ENCODE measurements at regions not wholly inside any gene's neighbourhood (a gene's known extent, or its start where the extent isn't known, plus 50 kb on each side); places are given as distances from the start of the nearest gene placed in this dataset.

- TF ChIP-seq ZFX (IDR thresholded peaks at IDR 0.05; ENCODE audit: borderline replicate concordance) (no peak), CTCF (IDR thresholded peaks at IDR 0.05) (no peak)
- H3K27ac ChIP-seq, result no peak overlapping the region
Observed at GRCh38 chr4:43356786-43357185, 464.3 kb downstream of the GRXCR1 start.

- TF ChIP-seq CTCF (IDR thresholded peaks at IDR 0.05) (no peak), ZFX (IDR thresholded peaks at IDR 0.05; ENCODE audit: borderline replicate concordance) (no peak)
- H3K27ac ChIP-seq, result no peak overlapping the region
Observed at GRCh38 chr4:43357252-43357974, 464.9 kb downstream of the GRXCR1 start.

- no peak for TF ChIP-seq CTCF (IDR thresholded peaks at IDR 0.05)
- no peak for TF ChIP-seq ZFX (IDR thresholded peaks at IDR 0.05; ENCODE audit: borderline replicate concordance)
- no peak overlapping the region for H3K27ac ChIP-seq
Observed at GRCh38 chr4:43360296-43360695, 467.8 kb downstream of the GRXCR1 start.

- TF ChIP-seq CTCF (IDR thresholded peaks at IDR 0.05), result no peak
- TF ChIP-seq ZFX (IDR thresholded peaks at IDR 0.05; ENCODE audit: borderline replicate concordance), result no peak
- no peak overlapping the region for H3K27ac ChIP-seq
Observed at GRCh38 chr4:43362875-43363636, 470.5 kb downstream of the GRXCR1 start.

GRCh38 chr4:43369036-43369594, 476.6 kb downstream of the GRXCR1 start:
- TF ChIP-seq CTCF (IDR thresholded peaks at IDR 0.05), result no peak
- TF ChIP-seq ZFX (IDR thresholded peaks at IDR 0.05; ENCODE audit: borderline replicate concordance), result no peak
- H3K27ac ChIP-seq, result no peak overlapping the region

- no peak overlapping the region for H3K27ac ChIP-seq
- no peak for TF ChIP-seq ZFX (IDR thresholded peaks at IDR 0.05; ENCODE audit: borderline replicate concordance)
- TF ChIP-seq CTCF (IDR thresholded peaks at IDR 0.05), result no peak
Observed at GRCh38 chr4:43373201-43373600, 480.7 kb downstream of the GRXCR1 start.

Data from 22Rv1 (cell line).